Vagina (tissue), 2 donors: ENCODE measurements at regions not wholly inside any gene's neighbourhood (a gene's known extent, or its start where the extent isn't known, plus 50 kb on each side); places are given as distances from the start of the nearest gene placed in this dataset.

Experiments used
- POLR2A ChIP-seq, 2 donors: fragments of 450-650 bp; IDR thresholded peaks; one replicate each; pipeline ENCODE4 v1.6.1; 2017; ENCODE audit warnings: antibody characterized with exemption in 2 of 2, mild to moderate bottlenecking in 2 of 2, moderate library complexity in 2 of 2
- TF ChIP-seq, protein P1 (sequence below), 3 experiments: fragments of 450-650 bp in 2 of 3; fragments of 200-600 bp in 1 of 3; sonication (generic) in 1 of 3; IDR thresholded peaks; one replicate each; pipeline ENCODE4 v1.5.1; 2017 to 2019; ENCODE audit warnings: antibody characterized with exemption in 3 of 3, mild to moderate bottlenecking in 2 of 3, moderate library complexity in 2 of 3

DNA sequence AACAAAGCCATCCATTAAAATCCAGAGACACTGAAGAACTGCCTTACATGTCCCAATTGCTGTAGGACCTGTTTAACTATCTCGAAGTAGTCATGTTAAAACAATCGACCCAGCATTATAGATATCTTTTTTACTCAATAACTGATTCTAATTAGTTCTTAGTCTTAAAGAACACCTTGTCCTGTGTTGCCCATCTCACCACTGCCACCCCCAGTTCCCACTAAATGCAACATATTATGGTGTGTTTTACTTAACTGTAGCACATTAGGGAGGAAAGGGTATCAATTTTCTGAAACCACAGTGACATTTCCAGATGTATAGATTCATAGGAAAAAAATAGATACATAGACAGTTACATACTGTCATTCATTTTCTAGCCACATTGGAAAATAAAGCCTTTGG is 221.2 kb downstream of the MEF2C start:
- TF ChIP-seq, protein P1, sequence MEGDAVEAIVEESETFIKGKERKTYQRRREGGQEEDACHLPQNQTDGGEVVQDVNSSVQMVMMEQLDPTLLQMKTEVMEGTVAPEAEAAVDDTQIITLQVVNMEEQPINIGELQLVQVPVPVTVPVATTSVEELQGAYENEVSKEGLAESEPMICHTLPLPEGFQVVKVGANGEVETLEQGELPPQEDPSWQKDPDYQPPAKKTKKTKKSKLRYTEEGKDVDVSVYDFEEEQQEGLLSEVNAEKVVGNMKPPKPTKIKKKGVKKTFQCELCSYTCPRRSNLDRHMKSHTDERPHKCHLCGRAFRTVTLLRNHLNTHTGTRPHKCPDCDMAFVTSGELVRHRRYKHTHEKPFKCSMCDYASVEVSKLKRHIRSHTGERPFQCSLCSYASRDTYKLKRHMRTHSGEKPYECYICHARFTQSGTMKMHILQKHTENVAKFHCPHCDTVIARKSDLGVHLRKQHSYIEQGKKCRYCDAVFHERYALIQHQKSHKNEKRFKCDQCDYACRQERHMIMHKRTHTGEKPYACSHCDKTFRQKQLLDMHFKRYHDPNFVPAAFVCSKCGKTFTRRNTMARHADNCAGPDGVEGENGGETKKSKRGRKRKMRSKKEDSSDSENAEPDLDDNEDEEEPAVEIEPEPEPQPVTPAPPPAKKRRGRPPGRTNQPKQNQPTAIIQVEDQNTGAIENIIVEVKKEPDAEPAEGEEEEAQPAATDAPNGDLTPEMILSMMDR (IDR thresholded peaks at IDR 0.05): no peak
- TF ChIP-seq POLR2A (IDR thresholded peaks at IDR 0.05): no peak
